Dermis microvascular lymphatic vessel endothelial cell (primary cell): ENCODE measurements at regions not wholly inside any gene's neighbourhood (a gene's known extent, or its start where the extent isn't known, plus 50 kb on each side); places are given as distances from the start of the nearest gene placed in this dataset.

ENCODE experiments used
- DNase-seq, 2 donors: peaks; one replicate each; pipeline versions ENCODE4 v3.0.0 to v3.0.0-alpha.2; 2010; ENCODE audit warnings: low read depth in 2 of 2

GRCh38 chr9:38228331-38229103 is 159.5 kb upstream of the SHB start:
- no peak for DNase-seq

DNA sequence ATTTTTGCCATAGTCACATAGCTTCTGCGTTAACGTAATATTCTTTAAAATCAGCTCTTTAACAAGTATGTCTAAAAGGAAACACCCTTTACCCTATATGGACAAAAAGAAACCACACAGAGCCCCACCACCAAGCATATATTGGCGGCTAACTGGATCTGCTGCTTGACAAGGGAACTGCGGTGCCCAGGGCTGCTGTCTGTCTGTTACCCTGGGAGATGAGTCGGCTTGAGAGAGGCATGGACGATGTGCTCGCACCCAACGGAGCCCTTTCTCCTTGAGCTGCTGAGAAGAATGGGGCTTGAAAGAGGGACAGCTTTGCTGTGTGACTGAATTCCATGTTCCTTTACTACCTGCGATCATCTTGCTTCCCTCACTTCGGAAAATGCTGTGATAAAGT is 158.6 kb upstream of the SHB start:
- DNase-seq: no peak

- peak; percentile 62 to 66 for DNase-seq
Measured at GRCh38 chr9:38227061-38227540, 158.1 kb upstream of the SHB start.

DNA sequence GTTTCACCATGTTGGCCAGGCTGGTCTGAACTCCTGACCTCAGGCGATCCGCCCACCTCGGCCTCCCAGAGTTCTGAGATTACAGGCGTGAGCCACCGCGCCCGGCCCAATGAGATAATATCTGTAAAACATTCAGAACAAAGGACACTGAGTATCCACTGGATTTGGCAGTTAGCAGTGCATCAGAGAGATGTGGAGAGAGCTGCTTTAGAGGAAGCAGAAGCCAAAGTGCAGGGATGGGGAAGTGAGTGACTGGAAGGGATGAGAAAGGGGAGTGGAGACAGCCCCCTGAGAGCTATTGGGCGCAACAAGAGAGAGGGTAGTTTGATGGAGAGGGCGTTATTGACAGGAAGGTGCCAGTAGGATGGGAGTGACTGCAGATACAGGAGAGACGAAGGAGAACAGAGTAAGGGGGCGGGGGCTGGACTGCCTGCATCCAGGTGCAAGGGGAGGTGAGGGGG is 157.5 kb upstream of the SHB start:
- no peak for DNase-seq

DNA sequence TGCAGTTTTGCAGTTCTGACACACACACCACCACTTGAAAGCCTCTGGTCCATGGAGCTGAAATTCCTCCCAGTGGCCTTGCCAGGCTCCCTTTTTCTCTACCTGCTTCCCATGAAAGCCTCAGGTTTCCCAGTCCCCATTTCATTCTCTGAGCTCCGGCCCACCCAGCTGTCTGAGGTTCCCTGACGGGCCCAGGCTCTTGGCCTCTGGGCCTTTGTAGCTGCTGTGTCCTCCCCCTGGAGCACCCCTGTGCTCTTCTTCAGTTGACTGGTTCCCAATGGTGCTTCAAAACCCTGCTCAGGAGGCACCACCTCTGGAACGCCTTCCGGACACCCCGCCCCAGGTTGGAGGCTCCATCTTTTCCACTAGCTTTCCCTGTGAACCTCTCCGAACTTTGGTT is 155.9 kb upstream of the SHB start:
- no peak for DNase-seq

GRCh38 chr9:38216572-38216971 is 147.5 kb upstream of the SHB start:
- DNase-seq: no peak

- DNase-seq: no peak
Measured at GRCh38 chr9:38215465-38215864, 146.4 kb upstream of the SHB start.

DNA sequence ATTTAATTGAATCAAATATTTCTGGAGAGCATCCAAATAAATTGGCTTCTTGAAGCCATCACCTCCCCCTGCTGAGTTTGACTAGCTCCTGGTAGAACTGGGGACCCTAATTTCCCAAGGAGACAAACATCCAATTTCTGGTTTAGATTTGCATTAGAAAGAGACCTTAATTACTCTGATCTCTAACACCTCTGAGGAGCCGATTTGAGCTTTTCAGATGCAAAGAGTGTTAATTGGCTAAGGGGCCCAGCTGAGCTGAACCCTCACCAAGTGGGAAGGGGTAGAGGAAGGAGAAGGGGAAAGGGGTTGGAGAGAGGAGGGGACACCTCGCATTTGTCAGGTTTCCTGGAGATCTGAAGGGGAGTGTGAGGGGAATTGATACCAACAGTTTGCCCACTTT is 145.4 kb upstream of the SHB start:
- no peak for DNase-seq

GRCh38 chr9:38213631-38214299 is 144.7 kb upstream of the SHB start:
- peak in 1 of 2 donors; percentile 55 for DNase-seq

- no peak for DNase-seq
Measured at GRCh38 chr9:38212016-38212415, 143.0 kb upstream of the SHB start.

DNA sequence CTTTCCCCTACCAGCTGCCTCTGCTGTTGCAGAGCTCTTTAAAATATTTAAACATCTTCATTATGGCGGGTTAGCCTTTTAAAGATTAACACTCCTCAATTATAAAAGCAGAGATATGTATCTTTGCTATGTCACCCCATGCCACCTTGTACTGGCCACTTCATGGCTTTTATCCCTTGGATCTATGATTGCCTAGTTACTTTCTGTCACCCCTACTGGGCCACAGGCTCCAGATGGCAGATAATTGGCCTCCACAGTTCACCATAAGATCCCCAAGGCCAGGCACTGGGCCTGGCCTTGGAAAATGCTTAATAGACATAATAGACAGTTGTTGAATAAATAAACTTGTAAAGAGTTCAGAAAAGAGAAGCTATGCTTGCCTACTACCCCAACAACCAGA is 142.0 kb upstream of the SHB start:
- no peak for DNase-seq

DNA sequence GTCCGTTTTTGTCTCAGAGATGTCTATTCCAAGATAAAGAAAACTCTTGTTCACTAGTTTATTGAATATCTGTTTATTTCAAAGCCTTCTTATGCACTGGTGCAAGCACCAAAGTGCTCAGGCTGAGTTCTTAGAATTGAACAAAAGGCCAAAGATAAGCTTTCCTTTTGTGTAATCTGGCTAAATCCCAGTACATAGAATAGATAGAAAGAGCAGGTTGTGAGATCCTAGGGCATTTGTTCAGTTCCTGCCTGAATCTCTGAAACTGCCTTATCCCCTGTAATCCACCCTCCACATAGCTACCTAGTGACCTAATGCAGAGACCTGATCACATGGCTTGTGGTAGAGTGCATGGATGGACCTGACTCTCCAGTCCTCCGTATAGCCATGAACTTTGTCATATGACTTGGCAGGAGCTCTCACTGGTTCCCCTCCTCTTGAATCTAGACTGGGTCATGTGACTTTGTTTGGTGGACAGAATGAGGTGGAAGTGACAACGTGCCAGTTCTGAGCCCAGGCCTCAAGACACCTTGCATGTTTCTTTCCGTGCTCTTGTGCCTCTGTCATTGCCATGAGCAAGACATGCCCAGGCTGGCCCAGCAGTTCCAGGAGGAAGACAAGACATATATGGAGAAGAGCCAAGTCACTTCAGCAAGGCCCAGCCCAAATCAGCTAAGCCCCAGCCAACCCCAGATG is 139.3 kb upstream of the SHB start:
- DNase-seq: no peak

DNA sequence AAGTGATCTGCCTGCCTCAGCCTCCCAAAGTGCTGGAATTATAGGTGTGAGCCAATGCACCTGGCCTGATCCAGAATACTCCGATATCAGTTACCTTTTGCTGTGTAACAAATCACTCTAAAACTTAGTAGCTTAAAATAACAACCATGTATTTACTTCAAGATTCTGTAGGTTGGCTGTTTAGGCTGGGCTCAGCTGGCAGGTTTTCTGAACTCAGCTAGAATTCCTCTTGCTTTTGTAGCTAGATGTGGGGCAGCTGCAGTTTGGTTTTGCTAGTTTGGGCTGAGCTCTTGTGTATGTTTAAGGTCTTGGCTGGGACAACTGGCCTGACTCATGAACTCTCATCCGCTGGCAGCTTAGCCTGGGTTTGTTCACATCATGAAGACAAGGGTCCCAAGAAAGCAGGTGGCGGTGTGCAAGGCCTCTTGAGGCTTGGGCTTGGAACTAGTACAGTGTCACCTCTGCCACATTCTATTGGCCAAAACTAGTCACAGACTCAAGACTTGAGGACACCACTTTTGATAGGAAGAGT is 138.3 kb upstream of the SHB start:
- no peak for DNase-seq

DNA sequence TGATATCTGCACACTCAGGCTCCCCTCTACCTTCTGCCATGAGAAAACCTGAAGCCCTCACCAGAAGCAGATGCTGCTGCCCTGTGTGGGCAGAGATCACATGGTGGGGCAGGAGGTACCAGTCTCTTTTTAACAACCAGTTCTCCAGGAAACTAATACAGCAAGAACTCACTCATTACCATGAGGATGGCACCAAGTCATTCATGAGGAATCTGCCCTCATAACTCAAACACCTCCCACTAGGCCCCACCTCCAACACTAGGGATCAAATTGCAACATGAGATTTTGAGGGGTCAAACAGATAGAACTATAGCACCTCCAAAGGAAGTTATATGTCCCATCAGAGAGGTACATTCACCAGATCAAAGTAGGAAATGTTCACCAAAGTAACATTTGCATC is 136.3 kb upstream of the SHB start:
- DNase-seq: no peak

- no peak for DNase-seq
Measured at GRCh38 chr9:38202336-38202938, 133.4 kb upstream of the SHB start.

DNA sequence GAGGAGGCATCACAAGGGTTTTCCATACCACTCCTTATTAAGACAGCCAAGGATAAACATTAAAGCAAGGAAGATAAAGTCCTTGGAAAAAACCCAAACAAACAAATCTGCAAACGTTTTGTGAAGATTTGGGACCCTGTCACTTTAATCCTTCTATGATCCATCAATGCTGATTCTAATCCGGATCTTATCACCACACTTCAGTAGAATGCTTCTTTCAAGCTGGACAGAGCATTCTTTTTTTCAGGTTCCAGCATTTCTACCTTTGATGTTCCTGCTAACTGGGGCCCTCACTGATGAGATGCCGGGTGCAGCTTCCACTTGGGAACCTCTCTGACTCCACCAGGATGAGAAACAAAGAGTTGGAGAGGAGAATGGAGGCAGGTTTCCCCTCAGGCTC is 132.8 kb upstream of the SHB start:
- DNase-seq: no peak

DNA sequence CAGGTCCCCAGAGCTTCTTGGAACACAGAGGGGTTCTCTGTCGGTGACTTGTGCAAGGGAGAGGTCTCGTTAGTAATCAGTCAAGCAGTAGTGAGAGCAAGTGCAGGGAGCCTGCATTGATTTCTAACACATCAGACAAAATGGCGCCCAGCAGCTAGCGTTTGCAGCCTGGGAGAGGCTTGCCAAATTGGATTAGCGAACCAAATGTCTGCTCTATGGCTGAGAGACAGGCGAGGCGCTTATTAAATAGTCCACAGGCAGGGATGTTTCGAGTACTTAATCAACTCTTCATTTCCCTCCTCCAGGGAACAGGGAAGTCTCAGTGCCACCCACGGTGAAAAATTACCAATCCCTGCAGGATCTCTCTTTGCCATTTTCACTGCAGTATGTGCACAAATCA is 131.4 kb upstream of the SHB start:
- DNase-seq: no peak

DNA sequence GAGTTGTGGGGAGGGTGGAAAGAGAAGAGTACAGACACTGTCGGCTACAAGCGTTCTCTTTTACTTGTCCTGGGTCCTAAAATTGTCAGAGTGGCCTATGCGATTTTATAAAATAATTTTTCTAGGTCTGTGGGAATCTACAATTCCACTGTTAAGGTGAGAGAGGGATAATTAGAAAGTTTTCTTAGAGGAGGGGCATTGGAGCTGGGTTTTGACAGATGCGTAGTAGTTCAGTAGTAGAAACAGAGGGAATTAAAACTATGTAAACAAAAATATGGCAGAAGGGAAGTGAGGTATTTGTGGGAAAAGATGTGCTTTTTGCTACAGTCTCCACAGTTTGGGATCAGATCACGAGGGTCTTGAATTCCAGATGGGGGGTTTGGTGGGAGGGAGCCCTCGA is 129.1 kb upstream of the SHB start:
- no peak for DNase-seq

DNA sequence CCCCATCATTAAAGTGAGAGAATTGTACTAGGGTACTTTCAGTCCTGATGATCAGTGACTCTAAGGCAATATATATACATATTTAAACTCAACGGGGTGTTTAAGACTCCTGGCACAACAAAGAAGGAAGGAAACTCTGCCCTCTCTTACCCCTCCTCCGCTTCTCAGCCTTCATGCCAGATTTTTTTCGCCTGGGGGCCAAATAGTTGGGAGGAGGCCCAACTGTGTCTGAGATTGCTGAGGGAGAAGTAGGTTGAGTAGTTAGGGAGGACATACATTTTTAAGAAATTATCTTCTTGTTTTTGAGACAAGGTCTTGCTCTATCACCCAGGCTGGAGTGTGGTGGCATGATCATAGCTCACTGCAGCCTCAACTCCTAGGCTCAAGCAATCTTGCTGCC is 127.7 kb upstream of the SHB start:
- DNase-seq: no peak

- DNase-seq: no peak
Measured at GRCh38 chr9:38195737-38196161, 126.7 kb upstream of the SHB start.

- DNase-seq: no peak
Measured at GRCh38 chr9:38194870-38195269, 125.8 kb upstream of the SHB start.

DNA sequence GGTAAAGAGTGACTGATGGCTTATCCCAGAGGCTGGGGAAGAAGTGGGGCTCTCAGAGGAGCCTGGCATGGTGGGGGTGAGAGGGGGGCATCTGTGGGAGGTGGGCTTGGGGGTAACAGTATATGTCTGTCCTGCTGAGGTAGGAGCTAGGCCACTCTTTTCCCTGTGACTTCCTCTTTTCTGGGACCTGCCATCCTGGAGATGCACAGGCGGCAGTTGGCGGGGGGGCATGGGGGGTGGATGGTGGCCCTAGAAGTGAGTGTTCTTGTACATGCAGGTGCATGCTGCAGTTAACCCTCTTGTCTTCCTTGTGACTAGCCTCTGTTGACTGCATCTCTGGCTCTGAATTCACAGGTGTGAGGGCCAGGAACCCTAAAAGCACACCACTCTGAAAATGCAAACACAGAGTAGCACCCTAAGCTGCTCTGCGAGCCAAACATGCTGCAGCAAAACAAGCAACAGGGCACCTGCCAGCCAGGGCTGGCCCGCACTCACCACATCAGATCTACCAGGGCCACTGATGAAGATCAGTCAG is 123.8 kb upstream of the SHB start:
- no peak for DNase-seq
